G401 (cell line): ENCODE measurements at regions not wholly inside any gene's neighbourhood (a gene's known extent, or its start where the extent isn't known, plus 50 kb on each side); places are given as distances from the start of the nearest gene placed in this dataset.

Source experiments
- DNase-seq: peaks from one replicate; pipeline ENCODE4 v3.0.0-alpha.2; 2015; ENCODE audit warnings: low spot score
- in situ Hi-C: cut with HindIII; loops from 2 replicates; pipeline ENCODE4 v1.10.0; 2016; ENCODE audit warnings: low sequenced_read_pairs, mixed read lengths

DNA sequence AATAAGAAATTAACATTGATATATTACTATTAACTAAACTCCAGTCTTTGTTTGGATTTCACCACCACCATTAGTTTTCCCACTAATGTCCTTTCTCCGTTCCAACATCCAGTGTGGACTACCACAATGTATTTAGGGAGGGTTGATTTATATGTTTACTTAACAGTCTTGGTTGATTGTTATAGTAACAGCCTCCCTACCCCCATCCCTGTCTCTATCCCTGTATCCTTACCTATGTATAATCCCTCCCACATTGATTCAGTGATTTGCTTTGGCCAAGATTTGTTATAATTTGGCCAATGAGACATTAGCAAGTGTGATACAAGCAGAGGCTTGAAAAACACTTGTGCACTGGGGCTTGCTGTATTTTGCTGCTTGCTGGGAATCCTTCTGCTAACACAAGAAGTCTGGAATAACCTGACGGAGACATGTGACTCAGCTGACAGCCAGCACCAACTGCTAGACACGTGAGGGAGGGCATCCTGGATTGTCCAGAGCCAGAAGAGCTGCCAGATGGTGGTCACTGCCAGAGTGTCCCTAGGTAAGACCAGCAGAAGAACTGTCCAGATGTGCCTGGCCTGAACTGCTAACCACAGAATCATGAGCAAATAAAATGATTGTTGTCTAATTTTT lies 51.2 kb upstream of the TCF7 start:
- in situ Hi-C loops: no loop called here

GRCh38 chr5:134059758-134060495 lies 54.6 kb upstream of the TCF7 start:
- in situ Hi-C loops: no loop called here
- DNase-seq: peak; percentile 51

More for the DNA sequence above, 51.2 kb upstream of the TCF7 start:
- DNase-seq: peak; percentile 59

DNA sequence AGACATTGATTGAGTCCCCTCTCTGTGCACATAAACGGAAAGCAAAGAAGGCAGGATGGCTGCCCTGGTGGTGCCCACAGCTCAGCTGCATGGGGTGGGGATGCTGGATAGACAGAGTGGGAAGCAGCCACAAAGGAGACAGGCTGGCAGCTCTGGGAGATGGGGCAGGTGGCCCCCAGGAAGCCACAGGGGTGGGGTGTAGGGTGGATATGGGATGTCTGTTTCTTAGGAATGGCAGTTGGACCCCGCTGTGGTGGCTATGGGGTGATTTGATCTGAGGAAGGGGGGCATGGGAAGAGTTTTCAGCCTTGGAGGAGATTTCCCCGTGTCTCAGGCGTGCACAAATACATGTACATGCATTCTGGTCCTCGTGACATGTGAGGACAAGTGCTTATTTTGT lies 50.2 kb upstream of the VDAC1 start:
- in situ Hi-C loops: no loop called here
- no peak for DNase-seq
